SK-N-SH (cell line): ENCODE measurements at regions not wholly inside any gene's neighbourhood (a gene's known extent, or its start where the extent isn't known, plus 50 kb on each side); places are given as distances from the start of the nearest gene placed in this dataset.

ENCODE experiments used
- CTCF ChIA-PET: fragments of 300-600, 350-600 bp; formaldehyde crosslinking; extraction: SDS; loops from one replicate; lab custom pipeline; 2021; lab: Yijun Ruan, JAX
- POLR2A ChIA-PET: fragments of 350-600 bp; sonication (Branson Sonifier 250); formaldehyde crosslinking; extraction: SDS; loops from one replicate; lab custom pipeline; 2020; ENCODE audit warnings: antibody characterized with exemption, inconsistent platforms; lab: Yijun Ruan, JAX
- DNase-seq: peaks from one replicate; pipeline ENCODE4 v3.0.0; 2012
- H2AFZ ChIP-seq: fragments of 200-600 bp; sonication (generic); 2 replicates; pipeline ENCODE4 v1.8.1; 2016; ENCODE audit warnings: antibody characterized with exemption, mild to moderate bottlenecking, low read depth
- H3F3A ChIP-seq: fragments of 200-600 bp; sonication (generic); replicated peaks from 2 replicates; pipeline ENCODE3; 2016; ENCODE audit warnings: antibody characterized with exemption, mild to moderate bottlenecking; ENCODE audit not compliant: insufficient read depth
- H3K27ac ChIP-seq, 2 experiments: fragments of 200-500 bp in 1 of 2; fragments of 200-600 bp in 1 of 2; sonication (Bioruptor generic) in 1 of 2; sonication (generic), shearing (Covaris generic) in 1 of 2; 2 replicates each; pipeline versions ENCODE4 v1.5.1 to v1.6.1; 2014 to 2016; ENCODE audit warnings: low read depth in 2 of 2, inconsistent platforms in 1 of 2, low read length in 1 of 2, mild to moderate bottlenecking in 1 of 2, mixed read lengths in 1 of 2
- H3K27me3 ChIP-seq: fragments of 200-600 bp; sonication (generic), shearing (Covaris generic); 2 replicates; pipeline ENCODE4 v1.6.1; 2016; ENCODE audit warnings: mixed run types; ENCODE audit not compliant: insufficient read depth
- H3K36me3 ChIP-seq, 2 experiments: fragments of 200-500 bp in 1 of 2; fragments of 200-600 bp in 1 of 2; sonication (Bioruptor generic) in 1 of 2; sonication (generic) in 1 of 2; replicated peaks in 1 of 2; 2 replicates each; pipeline versions ENCODE3 to v1.5.1; 2014 to 2016; ENCODE audit warnings: low read length in 1 of 2, mild to moderate bottlenecking in 1 of 2; ENCODE audit not compliant: insufficient read depth in 2 of 2, control insufficient read depth in 1 of 2
- H3K4me1 ChIP-seq, 2 experiments: fragments of 200-500 bp in 1 of 2; fragments of 200-600 bp in 1 of 2; sonication (Bioruptor generic) in 1 of 2; sonication (generic), shearing (Covaris generic) in 1 of 2; 2 replicates each; pipeline versions ENCODE4 v1.5.1 to v1.6.1; 2014 to 2016; ENCODE audit warnings: low read depth in 1 of 2, low read length in 1 of 2, mixed run types in 1 of 2; ENCODE audit not compliant: insufficient read depth in 2 of 2, control insufficient read depth in 1 of 2
- H3K4me2 ChIP-seq: fragments of 200-600 bp; sonication (generic), shearing (Covaris generic); 2 replicates; pipeline ENCODE4 v1.6.1; 2017; ENCODE audit warnings: mixed run types
- H3K4me3 ChIP-seq, 2 experiments: fragments of 200-500 bp in 1 of 2; fragments of 200-600 bp in 1 of 2; sonication (Bioruptor generic) in 1 of 2; sonication (generic), shearing (Covaris generic) in 1 of 2; 2 replicates each; pipeline versions ENCODE4 v1.5.1 to v1.8.1; 2014 to 2016; ENCODE audit warnings: low read depth in 2 of 2, inconsistent platforms in 1 of 2, low read length in 1 of 2, mild to moderate bottlenecking in 1 of 2, mixed read lengths in 1 of 2, moderate library complexity in 1 of 2
- H3K79me2 ChIP-seq: fragments of 200-600 bp; sonication (generic); 2 replicates; pipeline ENCODE4 v1.8.1; 2017; ENCODE audit warnings: mild to moderate bottlenecking; ENCODE audit not compliant: insufficient read depth
- H3K9ac ChIP-seq: fragments of 200-600 bp; sonication (generic); 2 replicates; pipeline ENCODE4 v1.6.1; 2017; ENCODE audit warnings: mixed run types
- H3K9me2 ChIP-seq: fragments of 200-600 bp; sonication (generic); 2 replicates; pipeline ENCODE4 v1.6.1; 2017; ENCODE audit warnings: mixed run types
- H3K9me3 ChIP-seq: fragments of 200-600 bp; sonication (generic); 2 replicates; pipeline ENCODE4 v1.6.1; 2017; ENCODE audit warnings: mixed run types, mild to moderate bottlenecking, moderate library complexity
- H4K20me1 ChIP-seq: fragments of 200-600 bp; sonication (generic); 2 replicates; pipeline ENCODE4 v1.6.1; 2017; ENCODE audit warnings: mild to moderate bottlenecking, mixed run types; ENCODE audit not compliant: insufficient read depth
- ELF1 ChIP-seq: IDR thresholded peaks from 2 replicates; pipeline ENCODE4 v1.4.0; 2012
- EP300 ChIP-seq, 2 experiments: IDR thresholded peaks; 2 replicates each; pipeline versions ENCODE4 v1.4.0 to v1.6.1; 2012; ENCODE audit warnings: borderline replicate concordance in 1 of 2, low read depth in 1 of 2, low read length in 1 of 2
- FOXJ3 ChIP-seq: sonication (generic); formaldehyde crosslinking; IDR thresholded peaks from 2 replicates; pipeline ENCODE4 v1.5.1; 2020; ENCODE audit warnings: mild to moderate bottlenecking, missing genetic modification reagents
- GABPA ChIP-seq: IDR thresholded peaks from 2 replicates; pipeline ENCODE4 v1.4.0; 2012; ENCODE audit warnings: low read depth, mild to moderate bottlenecking
- JUND ChIP-seq: IDR thresholded peaks from 2 replicates; pipeline ENCODE4 v1.4.0; 2012
- RXRA ChIP-seq: IDR thresholded peaks from 2 replicates; pipeline ENCODE4 v1.4.0; 2012; ENCODE audit warnings: low read depth, mild to moderate bottlenecking, borderline replicate concordance
- SIN3A ChIP-seq: IDR thresholded peaks from 2 replicates; pipeline ENCODE4 v1.6.1; 2012; ENCODE audit warnings: low read depth, mild to moderate bottlenecking, low read length, moderate library complexity, borderline replicate concordance
- USF1 ChIP-seq: IDR thresholded peaks from 2 replicates; pipeline ENCODE4 v1.4.0; 2012; ENCODE audit warnings: low read depth, borderline replicate concordance
- ZBTB33 ChIP-seq: IDR thresholded peaks from 2 replicates; pipeline ENCODE4 v1.4.0; 2012; ENCODE audit warnings: low read depth, borderline replicate concordance
- WGBS: methylation state at CpG from one replicate; pipeline ENCODE4 v1.1.6; 2017; ENCODE audit warnings: low lambda C conversion rate; 5-methylcytosine and 5-hydroxymethylcytosine counted together
- TF ChIP-seq, protein P1 (sequence below): IDR thresholded peaks from 2 replicates; pipeline ENCODE4 v1.6.1; 2012; ENCODE audit warnings: mild to moderate bottlenecking, low read depth, low read length, moderate library complexity
- TF ChIP-seq, protein P2 (sequence below): IDR thresholded peaks from 2 replicates; pipeline ENCODE4 v1.4.0; 2012; ENCODE audit warnings: low read depth
- TF ChIP-seq, protein P3 (sequence below): fragments of 150-350 bp; IDR thresholded peaks from 2 replicates; pipeline ENCODE4 v1.6.1; 2016; ENCODE audit warnings: mild to moderate bottlenecking, low read depth, low read length

- TF ChIP-seq, protein P1, sequence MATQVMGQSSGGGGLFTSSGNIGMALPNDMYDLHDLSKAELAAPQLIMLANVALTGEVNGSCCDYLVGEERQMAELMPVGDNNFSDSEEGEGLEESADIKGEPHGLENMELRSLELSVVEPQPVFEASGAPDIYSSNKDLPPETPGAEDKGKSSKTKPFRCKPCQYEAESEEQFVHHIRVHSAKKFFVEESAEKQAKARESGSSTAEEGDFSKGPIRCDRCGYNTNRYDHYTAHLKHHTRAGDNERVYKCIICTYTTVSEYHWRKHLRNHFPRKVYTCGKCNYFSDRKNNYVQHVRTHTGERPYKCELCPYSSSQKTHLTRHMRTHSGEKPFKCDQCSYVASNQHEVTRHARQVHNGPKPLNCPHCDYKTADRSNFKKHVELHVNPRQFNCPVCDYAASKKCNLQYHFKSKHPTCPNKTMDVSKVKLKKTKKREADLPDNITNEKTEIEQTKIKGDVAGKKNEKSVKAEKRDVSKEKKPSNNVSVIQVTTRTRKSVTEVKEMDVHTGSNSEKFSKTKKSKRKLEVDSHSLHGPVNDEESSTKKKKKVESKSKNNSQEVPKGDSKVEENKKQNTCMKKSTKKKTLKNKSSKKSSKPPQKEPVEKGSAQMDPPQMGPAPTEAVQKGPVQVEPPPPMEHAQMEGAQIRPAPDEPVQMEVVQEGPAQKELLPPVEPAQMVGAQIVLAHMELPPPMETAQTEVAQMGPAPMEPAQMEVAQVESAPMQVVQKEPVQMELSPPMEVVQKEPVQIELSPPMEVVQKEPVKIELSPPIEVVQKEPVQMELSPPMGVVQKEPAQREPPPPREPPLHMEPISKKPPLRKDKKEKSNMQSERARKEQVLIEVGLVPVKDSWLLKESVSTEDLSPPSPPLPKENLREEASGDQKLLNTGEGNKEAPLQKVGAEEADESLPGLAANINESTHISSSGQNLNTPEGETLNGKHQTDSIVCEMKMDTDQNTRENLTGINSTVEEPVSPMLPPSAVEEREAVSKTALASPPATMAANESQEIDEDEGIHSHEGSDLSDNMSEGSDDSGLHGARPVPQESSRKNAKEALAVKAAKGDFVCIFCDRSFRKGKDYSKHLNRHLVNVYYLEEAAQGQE: no peak
Measured at GRCh38 chr22:34064696-34065095, 144.4 kb upstream of the LARGE1 start (continued).

DNA sequence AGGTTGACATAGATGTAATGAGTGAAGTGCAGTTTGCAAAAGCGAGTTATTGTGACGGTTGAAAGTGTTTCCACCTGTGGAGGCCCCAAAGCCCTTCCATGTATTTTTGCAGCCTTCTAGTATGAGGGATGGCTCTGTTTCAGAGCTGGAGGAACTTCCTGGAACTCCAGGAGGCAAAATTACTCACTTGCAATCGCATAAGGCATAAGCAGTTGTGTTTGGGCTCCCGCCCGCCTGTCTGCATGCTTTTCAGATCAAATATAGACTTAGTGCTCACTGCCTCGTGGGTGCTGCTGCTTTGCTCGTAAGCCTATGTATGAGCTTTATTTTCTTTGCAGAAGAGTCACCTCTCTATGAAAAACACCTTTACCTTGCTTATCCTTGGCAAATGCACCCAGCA, 146.8 kb upstream of the LARGE1 start:
- no peak for DNase-seq
- no peaks in the 10 kb centered on the region for H3K36me3 ChIP-seq
- 0% methylated on average over 7 of the region's 7 CpGs for WGBS
- H4K20me1 ChIP-seq: no peaks in the 10 kb centered on the region
- no peaks in the 10 kb centered on the region; the same call in 1 of the 2 replicates for H3K9me3 ChIP-seq
- ChIA-PET CTCF (no interaction called here), POLR2A (no interaction called here)
- H3F3A ChIP-seq: no peaks in the 10 kb centered on the region
- H3K4me2 ChIP-seq: no peak overlapping the region
- H3K27me3 ChIP-seq: no peaks in the 10 kb centered on the region
- no peaks in the 10 kb centered on the region for H3K4me1 ChIP-seq
- H3K27ac ChIP-seq: no peak overlapping the region
- no peak overlapping the region for H3K9ac ChIP-seq
- no peak overlapping the region for H2AFZ ChIP-seq
- H3K79me2 ChIP-seq: no peaks in the 10 kb centered on the region
- H3K9me2 ChIP-seq: no peaks in the 10 kb centered on the region
- H3K4me3 ChIP-seq: no peak overlapping the region
- TF ChIP-seq SIN3A (no peak), ELF1 (no peak), JUND (no peak), ZBTB33 (no peak), FOXJ3 (CRISPR knock-in tag) (no peak), GABPA (no peak), USF1 (no peak), EP300 (IDR thresholded peaks at IDR 0.05; ENCODE audit: borderline replicate concordance in 1 of 2, low read depth in 1 of 2, low read length in 1 of 2) (no peak), RXRA (no peak)
- TF ChIP-seq, protein P2, sequence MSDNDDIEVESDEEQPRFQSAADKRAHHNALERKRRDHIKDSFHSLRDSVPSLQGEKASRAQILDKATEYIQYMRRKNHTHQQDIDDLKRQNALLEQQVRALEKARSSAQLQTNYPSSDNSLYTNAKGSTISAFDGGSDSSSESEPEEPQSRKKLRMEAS: no peak
- TF ChIP-seq, protein P3, sequence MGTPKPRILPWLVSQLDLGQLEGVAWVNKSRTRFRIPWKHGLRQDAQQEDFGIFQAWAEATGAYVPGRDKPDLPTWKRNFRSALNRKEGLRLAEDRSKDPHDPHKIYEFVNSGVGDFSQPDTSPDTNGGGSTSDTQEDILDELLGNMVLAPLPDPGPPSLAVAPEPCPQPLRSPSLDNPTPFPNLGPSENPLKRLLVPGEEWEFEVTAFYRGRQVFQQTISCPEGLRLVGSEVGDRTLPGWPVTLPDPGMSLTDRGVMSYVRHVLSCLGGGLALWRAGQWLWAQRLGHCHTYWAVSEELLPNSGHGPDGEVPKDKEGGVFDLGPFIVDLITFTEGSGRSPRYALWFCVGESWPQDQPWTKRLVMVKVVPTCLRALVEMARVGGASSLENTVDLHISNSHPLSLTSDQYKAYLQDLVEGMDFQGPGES: no peak
- TF ChIP-seq, protein P1: no peak
